ENCODE measurements at regions not wholly inside any gene's neighbourhood (a gene's known extent, or its start where the extent isn't known, plus 50 kb on each side); places are given as distances from the start of the nearest gene placed in this dataset.

GRCh38 chr12:91968076-91968776 is 177.4 kb downstream of the BTG1 start:
- DNase-seq (ENCODE audit: low spot score), result no peak

GRCh38 chr12:91967590-91967989 is 178.1 kb downstream of the BTG1 start:
- no peak for DNase-seq (ENCODE audit: low spot score)

DNA sequence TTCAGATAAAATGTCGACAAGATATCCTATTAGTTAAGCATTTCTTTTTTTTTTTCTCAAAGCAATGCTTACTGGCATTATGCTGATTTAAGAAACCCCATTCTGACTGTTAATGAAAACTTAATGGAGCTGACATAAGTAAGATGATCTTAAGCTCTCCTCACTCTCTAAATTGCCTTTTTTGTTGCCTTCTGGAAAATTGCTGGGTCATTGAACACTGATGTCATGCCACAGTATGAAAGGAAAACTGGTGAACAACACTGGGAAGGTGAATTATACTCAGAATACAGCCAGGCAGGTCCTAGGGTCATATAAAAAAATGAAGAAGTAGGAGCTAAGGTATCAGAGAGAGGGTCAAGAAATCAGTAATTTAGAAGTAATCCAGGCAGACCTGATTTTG is 179.9 kb downstream of the BTG1 start:
- no peak for DNase-seq (ENCODE audit: low spot score)

DNA sequence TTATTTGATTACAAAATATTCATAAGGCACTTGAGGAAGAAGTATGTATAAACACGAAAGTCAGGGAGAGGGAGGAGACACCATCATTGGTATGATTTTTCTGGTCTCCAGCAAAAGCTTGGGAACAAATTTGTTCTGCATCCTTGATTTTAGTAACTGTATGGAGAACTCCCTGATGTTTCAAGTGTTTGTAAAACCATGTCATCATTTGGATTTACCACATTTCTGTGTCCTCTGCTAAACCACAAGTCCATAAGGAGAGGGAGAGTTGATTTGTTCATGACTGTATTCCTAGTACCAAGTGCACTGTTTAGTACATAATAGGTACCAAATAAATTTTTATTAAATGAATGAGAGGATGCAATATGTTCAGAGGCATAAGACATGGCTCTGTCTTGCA is 181.1 kb downstream of the BTG1 start:
- DNase-seq (ENCODE audit: low spot score), result no peak

GRCh38 chr12:91959220-91959619 is 186.4 kb downstream of the BTG1 start:
- no peak for DNase-seq (ENCODE audit: low spot score)

DNA sequence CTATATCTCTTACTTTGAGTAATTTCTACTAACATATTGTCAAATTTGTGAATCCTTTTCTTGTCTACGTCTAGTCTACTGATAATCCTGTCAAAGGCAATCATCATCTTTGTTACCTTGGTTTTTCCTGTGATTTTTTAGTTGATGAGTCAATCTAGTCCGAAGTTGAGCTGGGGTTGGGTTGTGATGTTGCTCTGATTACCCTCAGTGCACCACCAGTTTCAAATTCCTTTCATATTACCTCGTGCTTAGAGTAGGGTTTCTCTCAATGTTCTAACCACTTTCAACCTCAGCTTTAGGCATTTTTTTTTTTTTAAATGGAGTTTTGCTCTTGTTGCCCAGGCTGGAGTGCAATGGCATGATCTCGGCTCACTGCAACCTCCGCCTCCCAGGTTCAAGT is 186.8 kb downstream of the BTG1 start:
- no peak for DNase-seq (ENCODE audit: low spot score)

GRCh38 chr12:91954747-91955146 is 190.9 kb downstream of the BTG1 start:
- no peak for DNase-seq (ENCODE audit: low spot score)

DNA sequence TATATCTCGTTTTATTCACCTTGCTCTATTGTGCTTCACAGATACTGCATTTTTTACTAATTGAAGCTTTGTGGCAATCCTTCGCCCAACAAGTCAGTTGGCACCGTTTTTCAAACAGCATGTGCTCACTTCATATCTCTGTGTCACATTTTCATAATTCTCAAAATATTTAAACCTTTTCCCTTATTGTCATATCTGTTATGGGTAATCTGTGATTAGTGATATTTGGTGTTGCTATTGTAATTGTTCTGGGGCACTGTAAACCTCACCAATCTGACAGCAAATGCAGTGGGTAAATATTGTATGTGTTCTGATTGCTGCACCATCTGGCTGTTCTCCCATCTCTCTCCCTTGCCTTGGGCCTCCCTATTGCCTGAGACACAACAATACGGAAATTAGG is 191.3 kb downstream of the BTG1 start:
- DNase-seq (ENCODE audit: low spot score), result no peak

GRCh38 chr12:91952916-91953315 is 192.7 kb downstream of the BTG1 start:
- no peak for DNase-seq (ENCODE audit: low spot score)

GRCh38 chr12:91951571-91951970 is 194.1 kb downstream of the BTG1 start:
- DNase-seq (ENCODE audit: low spot score), result no peak

DNA sequence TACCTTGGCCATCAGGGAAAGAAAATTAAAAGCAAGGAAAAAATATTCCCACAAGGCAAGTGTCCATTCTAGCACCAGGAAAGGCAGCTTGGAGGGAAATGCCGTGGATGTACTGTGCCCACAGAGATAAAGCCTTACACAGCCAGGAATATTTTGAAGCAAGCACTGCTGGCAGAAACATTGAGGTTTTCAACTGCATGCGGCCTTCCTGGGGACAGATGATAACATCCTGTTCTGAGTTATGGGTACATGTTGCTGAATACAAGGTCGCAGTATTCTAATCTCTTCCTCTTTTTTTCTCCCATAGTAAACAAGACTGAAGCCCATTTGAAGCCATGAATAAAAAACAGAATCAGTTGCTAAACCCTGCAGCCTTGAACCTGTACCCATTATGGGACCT is 197.1 kb downstream of the BTG1 start:
- peak; percentile 12 for DNase-seq (ENCODE audit: low spot score)

DNA sequence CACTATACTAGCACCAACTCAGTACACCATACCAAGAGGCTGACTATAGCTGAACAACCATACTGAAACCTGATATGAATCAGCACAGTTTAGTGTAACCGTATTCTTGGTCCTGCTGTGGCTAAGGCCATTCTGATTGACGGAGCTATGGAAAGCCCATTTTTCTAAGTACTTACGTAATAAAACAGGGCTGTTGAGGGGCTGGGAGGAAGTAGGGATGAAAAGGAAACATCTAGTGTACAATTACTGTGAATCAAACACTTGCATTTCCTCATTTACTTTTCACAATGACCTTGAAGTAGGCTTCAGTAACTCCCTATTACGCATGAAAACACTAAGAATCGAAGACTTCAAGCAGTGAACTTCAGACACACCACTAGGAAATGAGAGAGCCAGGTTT is 198.2 kb downstream of the BTG1 start:
- no peak for DNase-seq (ENCODE audit: low spot score)

GRCh38 chr12:91944637-91945036 is 201.0 kb downstream of the BTG1 start:
- no peak for DNase-seq (ENCODE audit: low spot score)

- no peak for DNase-seq (ENCODE audit: low spot score)
Measured at GRCh38 chr12:91940826-91941570, 204.6 kb downstream of the BTG1 start.

GRCh38 chr12:91940322-91940721 is 205.3 kb downstream of the BTG1 start:
- DNase-seq (ENCODE audit: low spot score), result no peak

DNA sequence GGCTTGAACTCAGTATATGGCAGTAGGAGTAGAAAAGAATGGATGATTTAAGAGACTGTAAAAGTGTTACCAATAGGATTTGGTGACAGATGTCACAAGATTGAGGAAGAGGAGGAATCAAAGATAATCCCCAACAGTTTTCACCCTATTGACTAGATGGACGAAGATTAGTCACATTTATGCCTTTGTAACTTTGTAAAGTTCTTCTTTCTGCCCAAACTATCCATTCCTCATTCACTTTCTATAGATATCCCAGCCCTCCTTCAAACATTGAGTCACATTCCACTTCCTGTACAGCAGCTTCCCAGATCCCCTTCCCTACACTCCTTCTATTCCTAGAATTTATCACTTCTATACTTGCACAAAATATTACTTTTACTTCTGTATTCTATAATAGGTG is 207.9 kb downstream of the BTG1 start:
- no peak for DNase-seq (ENCODE audit: low spot score)

GRCh38 chr12:91937009-91937408 is 208.6 kb downstream of the BTG1 start:
- DNase-seq (ENCODE audit: low spot score), result no peak

DNA sequence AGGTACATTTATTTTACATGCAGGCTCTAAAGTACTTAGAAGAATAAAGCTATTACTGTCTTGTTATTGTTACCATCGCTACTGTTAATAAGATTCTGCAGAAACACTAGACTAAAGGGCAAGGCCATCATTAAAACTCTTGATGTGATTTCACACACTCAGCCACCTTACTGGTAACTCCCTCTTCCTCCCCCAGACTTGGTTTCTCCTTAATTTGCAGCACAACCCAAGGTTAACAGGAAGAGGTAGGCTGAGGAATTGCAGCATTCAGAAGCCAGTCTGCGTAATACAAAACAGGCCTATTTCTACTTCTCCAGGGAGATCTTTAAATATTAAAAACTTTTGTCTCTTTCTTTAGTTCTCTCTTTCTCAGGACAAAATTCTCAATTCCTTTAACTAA is 210.3 kb downstream of the BTG1 start:
- DNase-seq (ENCODE audit: low spot score), result no peak

- no peak for DNase-seq (ENCODE audit: low spot score)
Measured at GRCh38 chr12:91931111-91931510, 214.5 kb downstream of the BTG1 start.

DNA sequence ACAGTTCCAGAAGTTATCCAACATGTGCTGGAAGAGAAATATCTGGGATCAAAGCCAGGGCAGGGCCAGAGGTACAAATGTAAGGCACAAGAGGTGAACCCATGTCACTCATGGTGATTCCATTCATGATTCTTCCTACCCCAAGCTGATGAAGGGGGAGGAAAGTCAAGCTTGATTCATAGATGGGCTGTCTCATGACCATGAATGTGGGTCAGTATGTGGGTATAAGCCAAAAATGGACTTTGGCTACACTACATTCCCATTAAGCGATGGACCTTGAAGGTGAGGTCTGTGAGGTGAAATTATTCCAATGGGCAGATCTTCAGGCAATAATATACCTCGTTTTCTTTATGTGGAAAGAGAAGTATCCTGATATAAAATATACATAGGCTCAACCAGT is 217.1 kb downstream of the BTG1 start:
- no peak for DNase-seq (ENCODE audit: low spot score)

DNA sequence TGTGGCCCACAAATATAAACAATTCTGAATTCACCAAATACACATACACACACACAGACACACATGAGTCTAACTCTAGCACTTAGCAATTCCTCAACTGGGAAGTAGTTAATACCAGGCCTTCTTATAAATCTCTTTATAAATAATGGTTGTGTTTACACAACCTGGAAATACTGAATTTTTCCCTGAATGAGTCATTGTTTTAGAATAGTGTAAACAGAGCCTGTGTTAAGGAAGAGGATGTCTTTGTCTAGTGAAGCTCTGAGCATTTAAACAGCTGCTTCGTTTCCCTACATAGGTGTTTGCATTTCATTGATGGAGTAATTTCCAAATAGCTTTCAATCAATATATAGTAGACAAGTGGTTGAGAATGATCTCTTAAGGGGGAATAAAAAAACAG is 218.8 kb downstream of the BTG1 start:
- DNase-seq (ENCODE audit: low spot score), result no peak

- DNase-seq (ENCODE audit: low spot score), result no peak
Measured at GRCh38 chr12:91924827-91925226, 220.8 kb downstream of the BTG1 start.

DNA sequence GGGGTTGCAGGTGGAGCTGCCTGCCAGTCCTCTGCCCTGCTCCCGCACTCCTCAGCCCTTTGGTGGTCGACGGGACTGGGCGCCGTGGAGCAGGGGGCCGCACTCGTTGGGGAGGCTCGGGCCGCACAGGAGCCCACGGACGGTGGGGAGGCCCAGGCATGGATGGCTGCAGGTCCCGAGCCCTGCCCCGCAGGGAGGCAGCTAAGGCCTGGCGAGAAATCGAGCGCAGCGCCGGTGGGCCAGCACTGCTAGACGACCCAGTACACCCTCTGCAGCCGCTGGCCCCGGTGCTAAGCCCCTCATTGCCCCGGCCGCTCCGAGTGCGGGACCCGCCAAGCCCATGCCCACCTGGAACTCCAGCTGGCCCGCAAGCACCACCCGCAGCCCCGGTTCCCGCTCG is 221.8 kb downstream of the BTG1 start:
- DNase-seq (ENCODE audit: low spot score), result no peak

- no peak for DNase-seq (ENCODE audit: low spot score)
Measured at GRCh38 chr12:91922674-91923073, 223.0 kb downstream of the BTG1 start.
